Ascending aorta (tissue), 2 donors: ENCODE measurements at regions not wholly inside any gene's neighbourhood (a gene's known extent, or its start where the extent isn't known, plus 50 kb on each side); places are given as distances from the start of the nearest gene placed in this dataset.
"Not testable (repeated sequence)": the region's sequence is repeated elsewhere in the genome, so short reads cannot be mapped to it uniquely, and the experiment has no call there.

Experiments
- DNase-seq, 2 donors: peaks; one replicate each; pipeline ENCODE4 v3.0.0-alpha.2; 2019; ENCODE audit warnings: low spot score in 2 of 2
- H3K27ac ChIP-seq, 2 donors: fragments of 200-600 bp; sonication (generic); one replicate each; pipeline ENCODE4 v1.5.1; 2016 to 2017; ENCODE audit warnings: mild to moderate bottlenecking in 1 of 2
- H3K27me3 ChIP-seq: fragments of 200-600 bp; sonication (generic); one replicate; pipeline ENCODE4 v1.5.1; 2017
- H3K36me3 ChIP-seq, 2 donors: fragments of 200-600 bp; sonication (generic); one replicate each; pipeline ENCODE4 v1.5.1; 2016
- H3K4me1 ChIP-seq, 2 donors: fragments of 200-600 bp; sonication (generic); one replicate each; pipeline ENCODE4 v1.5.1; 2016 to 2017; ENCODE audit warnings: mild to moderate bottlenecking in 1 of 2
- H3K4me3 ChIP-seq, 2 donors: fragments of 200-600 bp; sonication (generic); one replicate each; pipeline ENCODE4 v1.5.1; 2016 to 2017; ENCODE audit warnings: mild to moderate bottlenecking in 1 of 2
- H3K9me3 ChIP-seq, 2 donors: fragments of 200-600 bp; sonication (generic); one replicate each; pipeline ENCODE4 v1.5.1; 2016
- intact Hi-C: fragments of 100-400 bp; cut with DNase I; formaldehyde crosslinking; loops from one replicate; pipeline ENCODE4 v1.15.1; 2023
- TF ChIP-seq, protein P1 (sequence below), 3 experiments: fragments of 200-600 bp in 2 of 3; fragments of 450-650 bp in 1 of 3; sonication (generic) in 2 of 3; IDR thresholded peaks; one replicate each; pipeline ENCODE4 v1.5.1; 2016 to 2019; ENCODE audit warnings: antibody characterized with exemption in 3 of 3, mild to moderate bottlenecking in 1 of 3, moderate library complexity in 1 of 3

GRCh38 chr1:228944935-228945371 is 209.7 kb downstream of the RHOU start:
- intact Hi-C loops = no loop called here

GRCh38 chr1:228945885-228946284 is 210.6 kb downstream of the RHOU start:
- Histone ChIP-seq H3K4me1 (no peaks in the 10 kb centered on the region), H3K27me3 (no peaks in the 10 kb centered on the region), H3K4me3 (no peak overlapping the region), H3K36me3 (no peaks in the 10 kb centered on the region), H3K27ac (no peak overlapping the region), H3K9me3 (no peaks in the 10 kb centered on the region)
- intact Hi-C loops = no loop called here
- DNase-seq = no peak
- TF ChIP-seq, protein P1, sequence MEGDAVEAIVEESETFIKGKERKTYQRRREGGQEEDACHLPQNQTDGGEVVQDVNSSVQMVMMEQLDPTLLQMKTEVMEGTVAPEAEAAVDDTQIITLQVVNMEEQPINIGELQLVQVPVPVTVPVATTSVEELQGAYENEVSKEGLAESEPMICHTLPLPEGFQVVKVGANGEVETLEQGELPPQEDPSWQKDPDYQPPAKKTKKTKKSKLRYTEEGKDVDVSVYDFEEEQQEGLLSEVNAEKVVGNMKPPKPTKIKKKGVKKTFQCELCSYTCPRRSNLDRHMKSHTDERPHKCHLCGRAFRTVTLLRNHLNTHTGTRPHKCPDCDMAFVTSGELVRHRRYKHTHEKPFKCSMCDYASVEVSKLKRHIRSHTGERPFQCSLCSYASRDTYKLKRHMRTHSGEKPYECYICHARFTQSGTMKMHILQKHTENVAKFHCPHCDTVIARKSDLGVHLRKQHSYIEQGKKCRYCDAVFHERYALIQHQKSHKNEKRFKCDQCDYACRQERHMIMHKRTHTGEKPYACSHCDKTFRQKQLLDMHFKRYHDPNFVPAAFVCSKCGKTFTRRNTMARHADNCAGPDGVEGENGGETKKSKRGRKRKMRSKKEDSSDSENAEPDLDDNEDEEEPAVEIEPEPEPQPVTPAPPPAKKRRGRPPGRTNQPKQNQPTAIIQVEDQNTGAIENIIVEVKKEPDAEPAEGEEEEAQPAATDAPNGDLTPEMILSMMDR (IDR thresholded peaks at IDR 0.05) = no peak

More at GRCh38 chr1:228944935-228945371, 209.7 kb downstream of the RHOU start:
- H3K36me3 ChIP-seq = no peaks in the 10 kb centered on the region
- no peaks in the 10 kb centered on the region for H3K27me3 ChIP-seq
- H3K4me3 ChIP-seq = no peak overlapping the region
- TF ChIP-seq, protein P1 (IDR thresholded peaks at IDR 0.05) = no peak
- H3K9me3 ChIP-seq = no peaks in the 10 kb centered on the region
- DNase-seq = no peak
- no peaks in the 10 kb centered on the region for H3K4me1 ChIP-seq
- H3K27ac ChIP-seq = no peak overlapping the region

DNA sequence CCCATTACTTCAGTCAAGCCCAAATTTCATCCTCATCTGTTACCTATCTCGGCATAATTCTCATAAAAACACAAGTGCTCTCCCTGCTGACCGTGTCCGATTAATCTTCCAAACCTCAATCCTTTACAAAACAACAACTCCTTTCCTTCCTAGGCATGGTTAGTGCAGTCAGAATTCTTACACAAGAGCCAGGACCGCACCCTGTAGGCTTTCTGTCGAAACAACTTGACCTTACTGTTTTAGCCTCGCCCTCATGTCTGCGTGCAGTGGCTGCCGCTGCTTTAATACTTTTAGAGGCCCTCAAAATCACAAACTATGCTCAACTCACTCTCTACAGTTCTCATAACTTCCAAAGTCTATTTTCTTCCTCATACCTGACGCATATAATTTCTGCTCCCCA is 214.3 kb downstream of the RHOU start:
- intact Hi-C loops, H3K27ac ChIP-seq, H3K9me3 ChIP-seq, H3K4me1 ChIP-seq, H3K36me3 ChIP-seq, H3K4me3 ChIP-seq, H3K27me3 ChIP-seq, DNase-seq: not testable (repeated sequence)

GRCh38 chr1:228953207-228953606 is 217.9 kb downstream of the RHOU start:
- TF ChIP-seq, protein P1 (IDR thresholded peaks at IDR 0.05) = no peak
- DNase-seq = no peak
- H3K36me3 ChIP-seq = no peaks in the 10 kb centered on the region
- no peak overlapping the region for H3K4me3 ChIP-seq
- intact Hi-C loops = no loop called here
- no peaks in the 10 kb centered on the region for H3K4me1 ChIP-seq
- H3K9me3 ChIP-seq = no peaks in the 10 kb centered on the region
- no peak overlapping the region for H3K27ac ChIP-seq
- H3K27me3 ChIP-seq = no peaks in the 10 kb centered on the region

DNA sequence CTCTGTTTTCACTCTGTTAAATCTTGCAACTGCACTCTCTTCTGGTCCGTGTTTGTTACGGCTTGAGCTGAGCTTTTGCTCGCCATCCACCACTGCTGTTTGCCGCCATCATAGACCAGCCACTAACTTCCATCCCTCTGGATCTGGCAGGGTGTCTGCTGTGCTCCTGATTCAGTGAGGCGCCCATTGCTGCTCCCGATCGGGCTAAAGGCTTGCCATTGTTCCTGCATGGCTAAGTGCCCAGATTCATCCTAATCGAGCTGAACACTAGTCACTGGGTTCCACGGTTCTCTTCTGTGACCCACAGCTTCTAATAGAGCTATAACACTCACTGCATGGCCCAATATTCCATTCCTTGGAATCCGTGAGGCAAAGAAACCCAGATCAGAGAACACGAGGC is 218.5 kb downstream of the RHOU start:
- H3K9me3 ChIP-seq, intact Hi-C loops, H3K27ac ChIP-seq, DNase-seq, H3K4me3 ChIP-seq, H3K36me3 ChIP-seq, H3K4me1 ChIP-seq, H3K27me3 ChIP-seq: not testable (repeated sequence)

- intact Hi-C loops = no loop called here
- Histone ChIP-seq H3K9me3 (no peaks in the 10 kb centered on the region), H3K27ac (no peak overlapping the region)
Observed at GRCh38 chr1:228955691-228956090, 220.4 kb downstream of the RHOU start.

GRCh38 chr1:228956864-228957263 is 221.6 kb downstream of the RHOU start:
- no peaks in the 10 kb centered on the region for H3K4me1 ChIP-seq
- H3K27me3 ChIP-seq = no peaks in the 10 kb centered on the region
- H3K9me3 ChIP-seq = no peaks in the 10 kb centered on the region
- H3K4me3 ChIP-seq = no peak overlapping the region
- H3K36me3 ChIP-seq = no peaks in the 10 kb centered on the region
- no peak for DNase-seq
- H3K27ac ChIP-seq = no peak overlapping the region
- intact Hi-C loops = no loop called here
- TF ChIP-seq, protein P1 (IDR thresholded peaks at IDR 0.05) = no peak

More at GRCh38 chr1:228955691-228956090, 220.4 kb downstream of the RHOU start:
- H3K4me1 ChIP-seq = no peaks in the 10 kb centered on the region
- no peak overlapping the region for H3K4me3 ChIP-seq
- no peaks in the 10 kb centered on the region for H3K27me3 ChIP-seq
- no peak for DNase-seq
- TF ChIP-seq, protein P1 (IDR thresholded peaks at IDR 0.05) = no peak
- no peaks in the 10 kb centered on the region for H3K36me3 ChIP-seq
